Caco-2 (cell line): ENCODE measurements at regions not wholly inside any gene's neighbourhood (a gene's known extent, or its start where the extent isn't known, plus 50 kb on each side); places are given as distances from the start of the nearest gene placed in this dataset.

ENCODE experiments used
- BruUV-seq: library from RNA; stranded (reverse); fragments of 400-500 nt; replicated peaks from 2 replicates; lab custom pipeline; 2021; lab: Mats Ljungman, UMichigan
- CTCF ChIA-PET: fragments of 300-600 bp; sonication (Branson Sonifier 250); formaldehyde crosslinking; loops from one replicate; lab custom pipeline; 2022; ENCODE audit warnings: antibody characterized with exemption; lab: Charles Lee
- POLR2A ChIA-PET: fragments of 300-600 bp; sonication (Branson Sonifier 250); formaldehyde crosslinking; loops from one replicate; lab custom pipeline; 2022; ENCODE audit warnings: antibody characterized with exemption; lab: Charles Lee
- DNase-seq, 2 experiments: peaks; one replicate each; pipeline versions ENCODE4 v3.0.0 to v3.0.0-alpha.2; 2020 to 2022
- H3K27me3 ChIP-seq: replicated peaks from 2 replicates; pipeline ENCODE4 v1.6.0; 2011; ENCODE audit warnings: low read length; ENCODE audit not compliant: control insufficient read depth, insufficient read depth
- H3K36me3 ChIP-seq: 2 replicates; pipeline ENCODE4 v1.5.1; 2011; ENCODE audit warnings: low read length; ENCODE audit not compliant: control insufficient read depth, insufficient read depth
- H3K4me1 ChIP-seq: fragments of 250-450 bp; sonication (Bioruptor Pico); 2 replicates; pipeline ENCODE4 v1.5.1; 2020; ENCODE audit warnings: mild to moderate bottlenecking
- H3K4me3 ChIP-seq: 2 replicates; pipeline ENCODE4 v1.5.1; 2011; ENCODE audit warnings: low read depth, mild to moderate bottlenecking, control low read depth, low read length
- H3K9me3 ChIP-seq: fragments of 250-450 bp; sonication (Bioruptor Pico); 2 replicates; pipeline ENCODE4 v1.5.1; 2020; ENCODE audit warnings: mild to moderate bottlenecking, moderate library complexity
- H3K27ac Mint-ChIP-seq: one replicate; pipeline ENCODE4 v1.8.0; 2022; ENCODE audit warnings: mixed read lengths; ENCODE audit not compliant: unreplicated experiment
- H3K27me3 Mint-ChIP-seq: one replicate; pipeline ENCODE4 v1.8.0; 2022; ENCODE audit warnings: mixed read lengths; ENCODE audit not compliant: insufficient read depth, unreplicated experiment
- H3K36me3 Mint-ChIP-seq: one replicate; pipeline ENCODE4 v1.8.0; 2022; ENCODE audit warnings: mild to moderate bottlenecking, mixed read lengths; ENCODE audit not compliant: insufficient read depth, unreplicated experiment
- H3K4me1 Mint-ChIP-seq: one replicate; pipeline ENCODE4 v1.8.0; 2022; ENCODE audit warnings: low read depth, mixed read lengths; ENCODE audit not compliant: unreplicated experiment
- H3K4me3 Mint-ChIP-seq: one replicate; pipeline ENCODE4 v1.8.0; 2022; ENCODE audit warnings: mild to moderate bottlenecking, moderate library complexity, mixed read lengths; ENCODE audit not compliant: unreplicated experiment
- H3K9me3 Mint-ChIP-seq: one replicate; pipeline ENCODE4 v1.8.0; 2022; ENCODE audit warnings: mixed read lengths; ENCODE audit not compliant: unreplicated experiment
- CTCF ChIP-seq, 2 experiments: fragments of 200-600 bp in 1 of 2; IDR thresholded peaks; 1 replicate in 1 of 2; 2 replicates in 1 of 2; pipeline versions ENCODE4 v1.5.1 to v1.8.0; 2011 to 2022; ENCODE audit warnings: antibody characterized with exemption in 1 of 2, control low read depth in 1 of 2, inconsistent platforms in 1 of 2, low read depth in 1 of 2, low read length in 1 of 2, mild to moderate bottlenecking in 1 of 2, moderate library complexity in 1 of 2; ENCODE audit not compliant: insufficient read depth in 1 of 2, severe bottlenecking in 1 of 2, unreplicated experiment in 1 of 2
- intact Hi-C: fragments of 100-400 bp; cut with micrococcal nuclease; formaldehyde crosslinking; loops from one replicate; pipeline ENCODE4 v1.10.0; 2022; ENCODE audit not compliant: unreplicated experiment

- H3K36me3 ChIP-seq, result no peaks in the 10 kb centered on the region
- no TSS peak for BruUV-seq
- Mint-ChIP-seq H3K4me3 (no peak overlapping the region), H3K4me1 (no peaks in the 10 kb centered on the region), H3K27me3 (no peaks in the 10 kb centered on the region), H3K27ac (no peak overlapping the region), H3K36me3 (no peaks in the 10 kb centered on the region), H3K9me3 (peaks cover 10% of the 10 kb centered on the region)
- H3K9me3 ChIP-seq, result no peaks in the 10 kb centered on the region
- TF ChIP-seq CTCF (IDR thresholded peaks at IDR 0.05; ENCODE audit: insufficient read depth in 1 of 2, low read depth in 1 of 2, low read length in 1 of 2, severe bottlenecking in 1 of 2, unreplicated experiment in 1 of 2), result no peak
- DNase-seq, result no peak
- H3K4me3 ChIP-seq, result no peak overlapping the region
- ChIA-PET POLR2A (no interaction called here), CTCF (no interaction called here)
- no peaks in the 10 kb centered on the region for H3K27me3 ChIP-seq
- no peaks in the 10 kb centered on the region for H3K4me1 ChIP-seq
- intact Hi-C loops, result no loop called here
These were observed 261.6 kb upstream of the GALNT17 start for GRCh38 chr7:70870349-70870748.

- H3K36me3 ChIP-seq, result no peaks in the 10 kb centered on the region
- Mint-ChIP-seq H3K4me3 (no peak overlapping the region), H3K27me3 (no peaks in the 10 kb centered on the region), H3K27ac (no peak overlapping the region), H3K9me3 (peaks cover 10% of the 10 kb centered on the region), H3K4me1 (no peaks in the 10 kb centered on the region), H3K36me3 (no peaks in the 10 kb centered on the region)
- no peaks in the 10 kb centered on the region for H3K27me3 ChIP-seq
- DNase-seq, result no peak
- no peak overlapping the region for H3K4me3 ChIP-seq
- intact Hi-C loops, result no loop called here
- ChIA-PET CTCF (no interaction called here), POLR2A (no interaction called here)
- H3K4me1 ChIP-seq, result no peaks in the 10 kb centered on the region
- no TSS peak for BruUV-seq
- TF ChIP-seq CTCF (IDR thresholded peaks at IDR 0.05; ENCODE audit: insufficient read depth in 1 of 2, low read depth in 1 of 2, low read length in 1 of 2, severe bottlenecking in 1 of 2, unreplicated experiment in 1 of 2), result no peak
- no peaks in the 10 kb centered on the region for H3K9me3 ChIP-seq
These were observed 259.8 kb upstream of the GALNT17 start for GRCh38 chr7:70872188-70872587.

- ChIA-PET CTCF (no interaction called here), POLR2A (no interaction called here)
- H3K36me3 Mint-ChIP-seq, result no peaks in the 10 kb centered on the region
- peaks cover 13% of the 10 kb centered on the region for H3K9me3 Mint-ChIP-seq
- no peak for TF ChIP-seq CTCF (IDR thresholded peaks at IDR 0.05; ENCODE audit: insufficient read depth in 1 of 2, low read depth in 1 of 2, low read length in 1 of 2, severe bottlenecking in 1 of 2, unreplicated experiment in 1 of 2)
- no peak overlapping the region for H3K4me3 ChIP-seq
- peaks cover 4% of the 10 kb centered on the region; the same call in 1 of the 2 replicates for H3K4me1 ChIP-seq
- H3K9me3 ChIP-seq, result peaks cover 11% of the 10 kb centered on the region; the same call in 1 of the 2 replicates
- DNase-seq, result no peak
- no peak overlapping the region for H3K27ac Mint-ChIP-seq
- H3K36me3 ChIP-seq, result no peaks in the 10 kb centered on the region
- intact Hi-C loops, result no loop called here
- H3K27me3 Mint-ChIP-seq, result no peaks in the 10 kb centered on the region
- H3K4me3 Mint-ChIP-seq, result no peak overlapping the region
- H3K27me3 ChIP-seq, result no peaks in the 10 kb centered on the region
- no TSS peak for BruUV-seq
- H3K4me1 Mint-ChIP-seq, result no peaks in the 10 kb centered on the region
These were observed 250.6 kb upstream of the GALNT17 start for GRCh38 chr7:70881167-70881847.
